ENCODE measurements at regions not wholly inside any gene's neighbourhood (a gene's known extent, or its start where the extent isn't known, plus 50 kb on each side); places are given as distances from the start of the nearest gene placed in this dataset.

DNA sequence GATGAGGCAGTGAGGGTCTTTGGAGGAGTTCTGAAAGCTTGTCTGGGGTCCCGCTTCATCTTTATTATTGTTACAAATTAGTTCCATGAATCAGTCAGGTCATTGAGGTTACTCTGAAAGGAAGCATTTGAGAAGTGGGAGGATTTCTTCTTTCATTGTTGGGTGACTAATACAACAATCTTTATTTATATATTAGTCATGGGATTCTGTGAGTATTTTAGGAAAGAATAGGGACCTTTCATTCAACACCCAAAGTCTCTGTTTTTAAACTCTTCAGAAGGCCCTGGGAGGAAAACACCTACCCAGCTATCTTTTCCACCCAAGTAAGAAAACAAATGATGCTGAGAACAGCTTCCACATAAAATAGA is 98.3 kb downstream of the SOD2 start:
- Histone ChIP-seq H3K27ac (ENCODE audit: extremely low read depth, low read depth, low read length) (no peak overlapping the region), H3K4me1 (ENCODE audit: control insufficient read depth, insufficient read depth, low read length) (no peaks in the 10 kb centered on the region), H3K4me3 (ENCODE audit: low read depth, low read length) (no peak overlapping the region), H3K9me3 (ENCODE audit: control insufficient read depth, insufficient read depth, low read depth, low read length) (no peaks in the 10 kb centered on the region), H3K36me3 (ENCODE audit: control insufficient read depth in 2 of 2, insufficient read depth in 1 of 2, low read length in 2 of 2) (no peaks in the 10 kb centered on the region)
- TF ChIP-seq ZNF544 (tag by site-specific recombination; IDR thresholded peaks at IDR 0.05) (no peak), ZNF37A (tag by site-specific recombination; IDR thresholded peaks at IDR 0.05) (no peak), ZNF426 (tag by site-specific recombination; IDR thresholded peaks at IDR 0.05) (no peak), ZNF626 (tag by site-specific recombination; IDR thresholded peaks at IDR 0.05) (no peak), ZNF654 (tag by site-specific recombination; IDR thresholded peaks at IDR 0.05; ENCODE audit: low read depth) (no peak), ZNF501 (tag by site-specific recombination; IDR thresholded peaks at IDR 0.05) (no peak), MEIS1 (CRISPR knock-in tag; IDR thresholded peaks at IDR 0.05; ENCODE audit: borderline replicate concordance) (no peak), KLF10 (tag by site-specific recombination; IDR thresholded peaks at IDR 0.05) (no peak), ZNF274 (IDR thresholded peaks at IDR 0.05; ENCODE audit: low read length) (no peak), ZNF274 (tag by site-specific recombination; IDR thresholded peaks at IDR 0.05; ENCODE audit: borderline replicate concordance) (no peak)
- TF ChIP-seq, protein P1, sequence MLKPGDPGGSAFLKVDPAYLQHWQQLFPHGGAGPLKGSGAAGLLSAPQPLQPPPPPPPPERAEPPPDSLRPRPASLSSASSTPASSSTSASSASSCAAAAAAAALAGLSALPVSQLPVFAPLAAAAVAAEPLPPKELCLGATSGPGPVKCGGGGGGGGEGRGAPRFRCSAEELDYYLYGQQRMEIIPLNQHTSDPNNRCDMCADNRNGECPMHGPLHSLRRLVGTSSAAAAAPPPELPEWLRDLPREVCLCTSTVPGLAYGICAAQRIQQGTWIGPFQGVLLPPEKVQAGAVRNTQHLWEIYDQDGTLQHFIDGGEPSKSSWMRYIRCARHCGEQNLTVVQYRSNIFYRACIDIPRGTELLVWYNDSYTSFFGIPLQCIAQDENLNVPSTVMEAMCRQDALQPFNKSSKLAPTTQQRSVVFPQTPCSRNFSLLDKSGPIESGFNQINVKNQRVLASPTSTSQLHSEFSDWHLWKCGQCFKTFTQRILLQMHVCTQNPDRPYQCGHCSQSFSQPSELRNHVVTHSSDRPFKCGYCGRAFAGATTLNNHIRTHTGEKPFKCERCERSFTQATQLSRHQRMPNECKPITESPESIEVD (tag by site-specific recombination; IDR thresholded peaks at IDR 0.05): no peak
- ChIA-PET POLR2A (interaction anchor here (1.3 kb wide), 1 partner anchor 41 kb away, joined by 4 read pairs; no protein-coding TSS in a partner anchor), CTCF (interaction anchor here (0.6 to 0.8 kb wide), 4 partner anchors 60 to 610 kb away, joined by 3 to 5 read pairs (median 3); no protein-coding TSS in a partner anchor)

DNA sequence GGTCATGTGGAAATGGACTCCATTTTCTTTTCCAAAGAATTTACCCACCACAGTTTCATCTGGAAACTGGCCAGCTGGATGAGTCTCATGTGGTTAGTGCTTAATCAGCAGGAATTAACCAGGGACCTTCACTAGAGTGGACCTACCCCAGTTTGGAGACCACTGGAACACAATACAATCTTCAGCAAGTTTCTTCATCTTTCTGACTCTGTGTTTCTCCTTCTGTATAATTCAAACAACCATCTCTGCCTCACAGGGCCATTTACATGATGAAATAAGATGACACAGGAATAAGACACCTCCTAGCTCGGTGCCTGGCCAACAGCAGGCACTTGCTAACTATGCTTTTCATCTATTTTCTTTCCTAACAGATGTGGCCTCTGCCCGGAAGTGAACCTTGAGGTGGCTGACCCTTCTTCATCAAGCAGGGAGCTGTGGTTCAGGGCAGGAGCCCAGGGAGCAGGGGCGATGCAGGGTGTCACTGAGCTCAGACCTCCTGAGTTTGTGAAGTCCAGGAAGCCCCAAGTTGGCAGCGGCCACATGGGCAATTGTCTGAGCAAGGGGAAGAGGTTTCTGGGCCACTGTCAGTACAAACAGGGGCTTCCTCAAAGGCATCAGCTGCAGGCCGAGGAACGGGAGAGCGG is 98.8 kb downstream of the SOD2 start:
- H3K4me1 ChIP-seq (ENCODE audit: control insufficient read depth, insufficient read depth, low read length): no peaks in the 10 kb centered on the region
- ChIA-PET POLR2A (interaction anchor here (1.3 kb wide), 1 partner anchor 41 kb away, joined by 4 read pairs; no protein-coding TSS in a partner anchor), CTCF (interaction anchor here (0.6 to 1.5 kb wide), 7 partner anchors 60 to 611 kb away, joined by 3 to 8 read pairs (median 3); no protein-coding TSS in a partner anchor)
- no peaks in the 10 kb centered on the region for H3K36me3 ChIP-seq (ENCODE audit: control insufficient read depth in 2 of 2, insufficient read depth in 1 of 2, low read length in 2 of 2)
- TF ChIP-seq ZNF514 (tag by site-specific recombination; IDR thresholded peaks at IDR 0.05): no peak
- no peak for TF ChIP-seq GLI2 (tag by site-specific recombination; IDR thresholded peaks at IDR 0.05; ENCODE audit: borderline replicate concordance, low read depth)
- TF ChIP-seq ZNF37A (tag by site-specific recombination; IDR thresholded peaks at IDR 0.05): no peak
- TF ChIP-seq ZSCAN23 (tag by site-specific recombination; IDR thresholded peaks at IDR 0.05): no peak
- no peak for TF ChIP-seq ZNF426 (tag by site-specific recombination; IDR thresholded peaks at IDR 0.05)
- TF ChIP-seq ZNF133 (tag by site-specific recombination; IDR thresholded peaks at IDR 0.05): no peak
- no peak for TF ChIP-seq ZNF596 (tag by site-specific recombination; IDR thresholded peaks at IDR 0.05)
- no peak for TF ChIP-seq MEIS1 (CRISPR knock-in tag; IDR thresholded peaks at IDR 0.05; ENCODE audit: borderline replicate concordance)
- no peak for TF ChIP-seq ZNF830 (tag by site-specific recombination; IDR thresholded peaks at IDR 0.05; ENCODE audit: low read depth)
- H3K27ac ChIP-seq (ENCODE audit: extremely low read depth, low read depth, low read length): no peak overlapping the region
- no peak overlapping the region for H3K4me3 ChIP-seq (ENCODE audit: low read depth, low read length)
- H3K9me3 ChIP-seq (ENCODE audit: control insufficient read depth, insufficient read depth, low read depth, low read length): no peaks in the 10 kb centered on the region

DNA sequence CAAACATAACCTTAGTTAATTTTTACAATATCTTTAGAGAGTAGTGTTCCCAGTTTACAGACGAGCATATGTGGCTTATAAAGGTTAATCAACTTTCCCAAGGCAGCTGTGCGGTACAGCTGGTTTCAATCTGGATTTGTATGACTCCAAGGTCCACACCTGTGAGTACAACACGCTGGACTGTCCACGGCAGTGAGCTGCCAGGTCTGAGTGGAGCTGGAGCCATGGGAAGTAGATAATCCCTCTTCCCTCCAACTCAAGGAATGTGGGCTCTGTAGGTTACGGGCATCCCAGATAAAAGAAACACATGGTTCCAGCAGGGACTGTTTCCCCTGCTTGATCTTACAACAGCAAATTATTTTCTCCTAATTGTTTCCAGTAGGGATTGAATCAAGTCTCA is 102.2 kb downstream of the SOD2 start:
- ChIA-PET CTCF (no interaction called here), POLR2A (interaction anchor here (0.9 kb wide), 1 partner anchor 244 kb away, joined by 5 read pairs; no protein-coding TSS in a partner anchor)
- Histone ChIP-seq H3K27ac (ENCODE audit: extremely low read depth, low read depth, low read length) (no peak overlapping the region), H3K4me1 (ENCODE audit: control insufficient read depth, insufficient read depth, low read length) (no peaks in the 10 kb centered on the region), H3K9me3 (ENCODE audit: control insufficient read depth, insufficient read depth, low read depth, low read length) (no peaks in the 10 kb centered on the region), H3K36me3 (ENCODE audit: control insufficient read depth in 2 of 2, insufficient read depth in 1 of 2, low read length in 2 of 2) (no peaks in the 10 kb centered on the region), H3K4me3 (ENCODE audit: low read depth, low read length) (no peak overlapping the region)
- TF ChIP-seq GLI4 (tag by site-specific recombination; IDR thresholded peaks at IDR 0.05): no peak
- TF ChIP-seq ZNF629 (tag by site-specific recombination; IDR thresholded peaks at IDR 0.05): no peak
- TF ChIP-seq SCRT1 (tag by site-specific recombination; IDR thresholded peaks at IDR 0.05; ENCODE audit: borderline replicate concordance): no peak
- TF ChIP-seq, protein P2, sequence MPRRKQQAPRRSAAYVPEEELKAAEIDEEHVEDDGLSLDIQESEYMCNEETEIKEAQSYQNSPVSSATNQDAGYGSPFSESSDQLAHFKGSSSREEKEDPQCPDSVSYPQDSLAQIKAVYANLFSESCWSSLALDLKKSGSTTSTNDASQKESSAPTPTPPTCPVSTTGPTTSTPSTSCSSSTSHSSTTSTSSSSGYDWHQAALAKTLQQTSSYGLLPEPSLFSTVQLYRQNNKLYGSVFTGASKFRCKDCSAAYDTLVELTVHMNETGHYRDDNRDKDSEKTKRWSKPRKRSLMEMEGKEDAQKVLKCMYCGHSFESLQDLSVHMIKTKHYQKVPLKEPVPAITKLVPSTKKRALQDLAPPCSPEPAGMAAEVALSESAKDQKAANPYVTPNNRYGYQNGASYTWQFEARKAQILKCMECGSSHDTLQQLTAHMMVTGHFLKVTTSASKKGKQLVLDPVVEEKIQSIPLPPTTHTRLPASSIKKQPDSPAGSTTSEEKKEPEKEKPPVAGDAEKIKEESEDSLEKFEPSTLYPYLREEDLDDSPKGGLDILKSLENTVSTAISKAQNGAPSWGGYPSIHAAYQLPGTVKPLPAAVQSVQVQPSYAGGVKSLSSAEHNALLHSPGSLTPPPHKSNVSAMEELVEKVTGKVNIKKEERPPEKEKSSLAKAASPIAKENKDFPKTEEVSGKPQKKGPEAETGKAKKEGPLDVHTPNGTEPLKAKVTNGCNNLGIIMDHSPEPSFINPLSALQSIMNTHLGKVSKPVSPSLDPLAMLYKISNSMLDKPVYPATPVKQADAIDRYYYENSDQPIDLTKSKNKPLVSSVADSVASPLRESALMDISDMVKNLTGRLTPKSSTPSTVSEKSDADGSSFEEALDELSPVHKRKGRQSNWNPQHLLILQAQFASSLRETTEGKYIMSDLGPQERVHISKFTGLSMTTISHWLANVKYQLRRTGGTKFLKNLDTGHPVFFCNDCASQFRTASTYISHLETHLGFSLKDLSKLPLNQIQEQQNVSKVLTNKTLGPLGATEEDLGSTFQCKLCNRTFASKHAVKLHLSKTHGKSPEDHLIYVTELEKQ (tag by site-specific recombination; IDR thresholded peaks at IDR 0.05; ENCODE audit: borderline replicate concordance): no peak
- no peak for TF ChIP-seq ZNF404 (tag by site-specific recombination; IDR thresholded peaks at IDR 0.05)
- TF ChIP-seq ZNF654 (tag by site-specific recombination; IDR thresholded peaks at IDR 0.05; ENCODE audit: low read depth): no peak
- no peak for TF ChIP-seq ZNF777 (tag by site-specific recombination; IDR thresholded peaks at IDR 0.05; ENCODE audit: borderline replicate concordance)
- no peak for TF ChIP-seq ZNF560 (tag by site-specific recombination; IDR thresholded peaks at IDR 0.05; ENCODE audit: borderline replicate concordance)
- TF ChIP-seq ZNF274 (IDR thresholded peaks at IDR 0.05; ENCODE audit: low read length): no peak
- TF ChIP-seq ZNF274 (tag by site-specific recombination; IDR thresholded peaks at IDR 0.05; ENCODE audit: borderline replicate concordance): no peak

All from HEK293 (cell line).